ENCODE measurements at regions not wholly inside any gene's neighbourhood (a gene's known extent, or its start where the extent isn't known, plus 50 kb on each side); places are given as distances from the start of the nearest gene placed in this dataset.

- no peak for DNase-seq (ENCODE audit: low read depth)
- H3K4me3 ChIP-seq (ENCODE audit: low read depth, low read length) = no peak overlapping the region
- TF ChIP-seq, protein P1, sequence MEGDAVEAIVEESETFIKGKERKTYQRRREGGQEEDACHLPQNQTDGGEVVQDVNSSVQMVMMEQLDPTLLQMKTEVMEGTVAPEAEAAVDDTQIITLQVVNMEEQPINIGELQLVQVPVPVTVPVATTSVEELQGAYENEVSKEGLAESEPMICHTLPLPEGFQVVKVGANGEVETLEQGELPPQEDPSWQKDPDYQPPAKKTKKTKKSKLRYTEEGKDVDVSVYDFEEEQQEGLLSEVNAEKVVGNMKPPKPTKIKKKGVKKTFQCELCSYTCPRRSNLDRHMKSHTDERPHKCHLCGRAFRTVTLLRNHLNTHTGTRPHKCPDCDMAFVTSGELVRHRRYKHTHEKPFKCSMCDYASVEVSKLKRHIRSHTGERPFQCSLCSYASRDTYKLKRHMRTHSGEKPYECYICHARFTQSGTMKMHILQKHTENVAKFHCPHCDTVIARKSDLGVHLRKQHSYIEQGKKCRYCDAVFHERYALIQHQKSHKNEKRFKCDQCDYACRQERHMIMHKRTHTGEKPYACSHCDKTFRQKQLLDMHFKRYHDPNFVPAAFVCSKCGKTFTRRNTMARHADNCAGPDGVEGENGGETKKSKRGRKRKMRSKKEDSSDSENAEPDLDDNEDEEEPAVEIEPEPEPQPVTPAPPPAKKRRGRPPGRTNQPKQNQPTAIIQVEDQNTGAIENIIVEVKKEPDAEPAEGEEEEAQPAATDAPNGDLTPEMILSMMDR (IDR thresholded peaks at IDR 0.05; ENCODE audit: insufficient read depth, low read depth, low read length, missing control alignments) = no peak
These were observed 534.4 kb upstream of the CDH5 start for GRCh38 chr16:65831903-65832666.

GRCh38 chr16:65829076-65829475 lies 537.4 kb upstream of the CDH5 start:
- TF ChIP-seq, protein P1 (IDR thresholded peaks at IDR 0.05; ENCODE audit: insufficient read depth, low read depth, low read length, missing control alignments) = no peak
- DNase-seq (ENCODE audit: low read depth) = no peak
- no peak overlapping the region for H3K4me3 ChIP-seq (ENCODE audit: low read depth, low read length)

GRCh38 chr16:65828296-65828695 lies 538.2 kb upstream of the CDH5 start:
- TF ChIP-seq, protein P1 (IDR thresholded peaks at IDR 0.05; ENCODE audit: insufficient read depth, low read depth, low read length, missing control alignments) = no peak
- no peak for DNase-seq (ENCODE audit: low read depth)
- H3K4me3 ChIP-seq (ENCODE audit: low read depth, low read length) = no peak overlapping the region

DNA sequence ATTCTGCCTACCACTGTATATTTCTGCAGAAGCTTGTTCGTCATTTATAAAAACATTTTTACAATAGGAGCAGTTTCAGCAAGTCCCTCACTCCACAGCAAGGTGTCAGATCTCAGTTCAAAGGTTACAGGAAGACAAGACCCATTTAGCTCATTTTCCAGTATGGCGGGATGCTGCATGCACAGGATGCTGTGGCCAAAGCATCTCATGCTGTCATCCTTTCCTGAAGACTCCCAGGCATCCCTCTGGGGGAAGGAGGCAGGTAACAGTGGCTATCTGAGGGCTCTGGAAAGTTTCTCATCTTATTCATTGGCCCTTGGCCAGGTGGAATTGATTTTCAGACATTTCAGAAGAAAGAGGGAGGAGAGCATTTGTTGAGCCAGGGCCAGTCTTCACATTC lies 539.3 kb upstream of the CDH5 start:
- DNase-seq (ENCODE audit: low read depth) = no peak
- TF ChIP-seq, protein P1 (IDR thresholded peaks at IDR 0.05; ENCODE audit: insufficient read depth, low read depth, low read length, missing control alignments) = no peak
- no peak overlapping the region for H3K4me3 ChIP-seq (ENCODE audit: low read depth, low read length)

DNA sequence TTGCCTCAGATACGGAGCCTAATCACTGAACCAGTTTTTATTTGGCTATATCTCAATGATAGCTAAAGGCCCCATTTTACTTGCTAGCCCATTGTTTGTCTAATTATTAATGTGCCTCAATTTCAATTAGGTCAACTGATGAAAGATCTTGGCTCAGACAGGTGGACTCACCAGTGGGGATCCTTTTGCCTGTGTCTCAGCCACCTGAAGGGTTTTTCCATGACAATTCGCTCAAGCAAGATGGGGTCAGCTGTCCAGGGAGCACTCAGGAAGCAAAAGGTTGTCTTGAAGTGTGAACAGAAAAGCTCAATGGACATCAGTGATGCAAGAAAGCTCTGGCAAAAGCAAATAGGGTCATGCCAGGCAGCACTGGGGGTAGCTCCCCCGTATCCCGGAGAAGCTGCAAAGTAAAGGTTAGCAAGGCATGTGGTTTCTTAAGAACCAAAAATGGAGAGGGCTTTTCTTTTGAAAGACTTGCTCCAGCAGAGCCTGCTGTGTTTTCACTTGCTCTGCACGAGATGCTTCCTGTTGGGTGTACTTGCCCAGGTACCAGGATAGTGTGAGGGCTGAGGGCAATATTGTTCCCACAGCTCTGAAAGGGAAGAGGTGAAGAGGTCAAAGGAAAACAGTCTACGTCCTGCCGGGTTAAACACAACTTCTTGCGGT lies 541.2 kb upstream of the CDH5 start:
- no peak overlapping the region for H3K4me3 ChIP-seq (ENCODE audit: low read depth, low read length)

GRCh38 chr16:65822148-65822547 lies 544.3 kb upstream of the CDH5 start:
- no peak overlapping the region for H3K4me3 ChIP-seq (ENCODE audit: low read depth, low read length)
- TF ChIP-seq, protein P1 (IDR thresholded peaks at IDR 0.05; ENCODE audit: insufficient read depth, low read depth, low read length, missing control alignments) = no peak
- DNase-seq (ENCODE audit: low read depth) = no peak

More for the DNA sequence above, 541.2 kb upstream of the CDH5 start:
- TF ChIP-seq, protein P1 (IDR thresholded peaks at IDR 0.05; ENCODE audit: insufficient read depth, low read depth, low read length, missing control alignments) = no peak
- no peak for DNase-seq (ENCODE audit: low read depth)
